C4-2B (cell line): ENCODE measurements at regions not wholly inside any gene's neighbourhood (a gene's known extent, or its start where the extent isn't known, plus 50 kb on each side); places are given as distances from the start of the nearest gene placed in this dataset.

Source experiments
- CTCF ChIP-seq: fragments of 450-650 bp; conservative IDR thresholded peaks from 2 replicates; pipeline ENCODE4 v1.5.1; 2017; ENCODE audit warnings: mild to moderate bottlenecking
- ZFX ChIP-seq: fragments of 450-650 bp; IDR thresholded peaks from 2 replicates; pipeline ENCODE4 v1.6.1; 2017

- TF ChIP-seq CTCF (no peak), ZFX (no peak)
Measured at GRCh38 chr13:87736849-87737385, 65.7 kb downstream of the SLITRK5 start.
